Muscle of leg (tissue), 3 donors: ENCODE measurements at regions not wholly inside any gene's neighbourhood (a gene's known extent, or its start where the extent isn't known, plus 50 kb on each side); places are given as distances from the start of the nearest gene placed in this dataset.
A peak's percentile ranks its signal among the peaks of the same experiment; 100 is the strongest.

Experiments
- DNase-seq: peaks from one replicate; pipeline ENCODE4 v3.0.0; 2013
- H3K27ac ChIP-seq: one replicate; pipeline ENCODE4 v1.5.1; 2013; ENCODE audit warnings: mild to moderate bottlenecking, low read length, control low read depth
- H3K27me3 ChIP-seq: one replicate; pipeline ENCODE4 v1.6.1; 2013; ENCODE audit warnings: low read length; ENCODE audit not compliant: control insufficient read depth, insufficient read depth
- H3K36me3 ChIP-seq: one replicate; pipeline ENCODE4 v1.6.1; 2013; ENCODE audit warnings: low read length; ENCODE audit not compliant: control insufficient read depth, insufficient read depth
- H3K4me1 ChIP-seq: one replicate; pipeline ENCODE4 v1.6.1; 2013; ENCODE audit warnings: low read length; ENCODE audit not compliant: control insufficient read depth, insufficient read depth
- H3K4me3 ChIP-seq: one replicate; pipeline ENCODE4 v1.5.1; 2013; ENCODE audit warnings: low read length, control low read depth
- H3K9me3 ChIP-seq: replicated peaks from 2 replicates; pipeline ENCODE4 v1.6.1; 2013; ENCODE audit warnings: low read depth, low read length; ENCODE audit not compliant: control insufficient read depth
- WGBS: methylation state at CpG from one replicate; pipeline ENCODE4 v1.1.5; 2013; ENCODE audit warnings: missing lambda C conversion rate; ENCODE audit not compliant: insufficient coverage; 5-methylcytosine and 5-hydroxymethylcytosine counted together

GRCh38 chr9:113646946-113647914 lies 183.7 kb downstream of the RGS3 start:
- H3K9me3 ChIP-seq = no peaks in the 10 kb centered on the region
- H3K36me3 ChIP-seq = no peaks in the 10 kb centered on the region
- H3K4me3 ChIP-seq = no peak overlapping the region
- WGBS = 91% methylated on average over 5 of the region's 10 CpGs
- H3K27ac ChIP-seq = no peak overlapping the region
- H3K27me3 ChIP-seq = no peaks in the 10 kb centered on the region
- DNase-seq = no peak
- peaks cover 28% of the 10 kb centered on the region for H3K4me1 ChIP-seq

- Histone ChIP-seq H3K36me3 (no peaks in the 10 kb centered on the region), H3K4me1 (peaks cover 28% of the 10 kb centered on the region), H3K27me3 (no peaks in the 10 kb centered on the region), H3K9me3 (no peaks in the 10 kb centered on the region), H3K27ac (no peak overlapping the region), H3K4me3 (no peak overlapping the region)
- DNase-seq = no peak
- 90% methylated on average over 2 of the region's 2 CpGs for WGBS
These were observed 184.5 kb downstream of the RGS3 start for GRCh38 chr9:113648048-113648447.

DNA sequence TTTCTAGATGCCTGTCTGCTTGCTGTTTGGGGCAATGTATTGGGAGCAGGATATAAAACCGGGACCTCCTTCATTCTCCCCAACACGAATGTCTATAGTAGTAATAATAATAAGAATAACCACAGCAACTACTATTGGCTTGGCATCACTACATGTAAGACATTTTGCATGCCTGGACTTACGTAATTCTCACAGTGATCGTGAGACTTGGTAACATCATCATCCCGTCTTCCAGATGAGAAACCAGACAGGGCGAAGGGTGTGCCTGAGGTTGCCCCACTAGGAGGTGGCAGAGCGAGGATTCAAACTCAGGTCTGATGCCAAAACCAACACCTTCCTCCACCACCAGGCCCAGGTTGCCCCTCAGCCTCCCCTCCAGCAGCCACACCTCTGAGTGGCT lies 185.1 kb downstream of the RGS3 start:
- 86% methylated on average over 5 of the region's 7 CpGs for WGBS
- H3K4me1 ChIP-seq = peaks cover 29% of the 10 kb centered on the region
- no peaks in the 10 kb centered on the region for H3K27me3 ChIP-seq
- no peaks in the 10 kb centered on the region for H3K9me3 ChIP-seq
- H3K4me3 ChIP-seq = no peak overlapping the region
- H3K27ac ChIP-seq = no peak overlapping the region
- no peaks in the 10 kb centered on the region for H3K36me3 ChIP-seq
- DNase-seq = no peak

DNA sequence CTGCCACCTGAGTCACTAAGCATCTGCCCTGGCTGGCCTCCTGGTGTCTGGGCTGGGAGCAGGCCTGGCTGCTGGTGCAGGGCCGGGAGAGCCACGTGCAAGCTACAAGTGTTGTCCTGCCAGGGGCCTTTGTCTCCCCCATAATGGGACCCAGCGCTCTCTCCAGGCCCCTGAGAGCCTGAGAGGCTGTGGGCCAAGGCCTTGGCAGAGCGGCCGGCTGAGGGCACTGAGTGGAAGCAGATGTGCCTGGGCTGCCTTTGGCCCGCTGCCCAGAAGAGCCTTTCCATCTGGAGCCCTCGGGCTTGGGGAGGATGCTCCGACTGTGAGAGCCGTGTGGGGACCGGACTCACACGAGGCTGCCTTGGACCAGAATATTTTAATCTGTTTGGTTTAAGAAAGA lies 185.5 kb downstream of the RGS3 start:
- WGBS = 20% methylated on average over 10 of the region's 11 CpGs
- no peaks in the 10 kb centered on the region for H3K9me3 ChIP-seq
- H3K4me1 ChIP-seq = peaks cover 33% of the 10 kb centered on the region
- peak; percentile 79 for DNase-seq
- H3K36me3 ChIP-seq = no peaks in the 10 kb centered on the region
- H3K4me3 ChIP-seq = no peak overlapping the region
- H3K27ac ChIP-seq = no peak overlapping the region
- H3K27me3 ChIP-seq = no peaks in the 10 kb centered on the region

DNA sequence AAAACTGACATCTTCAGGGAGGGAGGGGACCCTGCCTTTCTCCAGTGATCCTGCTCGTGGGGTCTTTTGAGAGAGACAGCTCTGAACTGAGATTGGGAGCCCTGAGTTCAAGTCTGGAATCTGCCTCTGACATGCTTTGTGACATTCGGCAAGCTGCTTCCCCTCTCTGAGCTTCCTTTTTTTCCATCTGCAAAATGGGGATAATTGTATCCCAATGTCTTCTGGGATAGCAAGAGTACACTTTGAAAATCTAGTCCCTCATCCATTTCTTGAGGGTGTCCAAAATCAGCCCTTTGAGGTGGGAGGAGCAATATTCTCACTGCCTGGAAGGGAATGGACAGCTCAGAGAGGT lies 186.3 kb downstream of the RGS3 start:
- H3K27me3 ChIP-seq = no peaks in the 10 kb centered on the region
- H3K9me3 ChIP-seq = no peaks in the 10 kb centered on the region
- no peaks in the 10 kb centered on the region for H3K36me3 ChIP-seq
- H3K27ac ChIP-seq = no peak overlapping the region
- no CpG with 5 or more reads among the region's 2 CpGs for WGBS
- no peak for DNase-seq
- H3K4me3 ChIP-seq = no peak overlapping the region
- H3K4me1 ChIP-seq = peaks cover 41% of the 10 kb centered on the region

DNA sequence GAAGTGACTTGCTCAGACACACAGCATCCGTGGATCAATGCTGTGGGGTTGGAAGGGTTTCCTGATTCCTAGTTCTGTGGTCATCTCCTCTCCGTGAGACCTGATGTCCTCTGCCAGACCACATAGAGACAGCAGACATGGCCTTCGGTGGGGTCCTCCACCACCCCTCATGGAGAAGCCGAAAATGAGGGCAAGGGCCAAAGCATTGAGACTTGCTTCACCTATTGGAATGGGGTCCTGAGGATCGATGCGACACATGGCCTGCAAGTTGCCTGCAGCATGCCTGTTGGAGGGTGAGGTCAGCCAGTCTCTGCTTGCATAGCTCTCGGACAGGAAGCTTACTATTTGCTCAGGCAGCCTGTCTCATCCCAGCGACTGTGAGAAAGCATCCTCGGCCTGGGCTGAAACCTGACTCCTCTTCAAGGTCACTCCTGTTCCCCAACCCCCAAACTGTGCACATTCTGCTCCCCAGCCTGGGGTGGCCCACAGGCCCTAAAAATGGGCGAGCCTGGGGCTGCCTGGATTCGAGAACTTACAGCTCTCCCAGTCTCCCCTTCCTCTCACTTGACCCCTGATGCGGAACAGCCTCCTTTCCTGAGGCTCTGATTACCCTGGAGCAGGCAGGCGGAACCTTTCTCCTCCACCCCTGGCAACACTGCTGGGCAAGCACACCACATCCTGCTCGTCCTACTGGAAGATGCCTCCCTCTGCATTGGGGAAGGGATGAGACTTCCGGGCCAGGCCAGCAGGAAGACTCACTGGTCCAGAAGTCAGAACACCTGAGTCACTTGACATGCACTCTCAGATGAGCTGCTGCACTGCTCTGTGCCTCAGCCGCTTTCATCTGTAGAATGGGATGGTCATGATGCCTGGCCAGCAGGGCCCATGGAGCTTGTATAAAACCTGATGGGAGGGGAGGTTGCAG lies 186.9 kb downstream of the RGS3 start:
- H3K9me3 ChIP-seq = no peaks in the 10 kb centered on the region
- DNase-seq = no peak
- H3K4me1 ChIP-seq = peaks cover 46% of the 10 kb centered on the region
- H3K36me3 ChIP-seq = no peaks in the 10 kb centered on the region
- H3K27ac ChIP-seq = no peak overlapping the region
- H3K4me3 ChIP-seq = no peak overlapping the region
- WGBS = 70% methylated on average over 13 of the region's 16 CpGs
- H3K27me3 ChIP-seq = no peaks in the 10 kb centered on the region

- Histone ChIP-seq H3K27me3 (no peaks in the 10 kb centered on the region), H3K9me3 (no peaks in the 10 kb centered on the region), H3K27ac (no peak overlapping the region), H3K4me1 (peaks cover 50% of the 10 kb centered on the region), H3K36me3 (no peaks in the 10 kb centered on the region), H3K4me3 (no peak overlapping the region)
- WGBS = 86% methylated on average over 2 of the region's 3 CpGs
- no peak for DNase-seq
These were observed 188.4 kb downstream of the RGS3 start for GRCh38 chr9:113651896-113652295.

- Histone ChIP-seq H3K9me3 (no peaks in the 10 kb centered on the region), H3K36me3 (no peaks in the 10 kb centered on the region), H3K27me3 (no peaks in the 10 kb centered on the region), H3K4me1 (peaks cover 57% of the 10 kb centered on the region), H3K4me3 (no peak overlapping the region), H3K27ac (no peak overlapping the region)
- no peak for DNase-seq
- WGBS = 87% methylated on average over 4 of the region's 6 CpGs
These were observed 189.0 kb downstream of the RGS3 start for GRCh38 chr9:113652355-113653152.

GRCh38 chr9:113653746-113654604 lies 190.4 kb downstream of the RGS3 start:
- 64% methylated on average over 6 of the region's 11 CpGs for WGBS
- no peak for DNase-seq
- Histone ChIP-seq H3K36me3 (no peaks in the 10 kb centered on the region), H3K27me3 (no peaks in the 10 kb centered on the region), H3K9me3 (no peaks in the 10 kb centered on the region), H3K4me1 (peaks cover 59% of the 10 kb centered on the region), H3K4me3 (no peak overlapping the region), H3K27ac (peak overlapping the region; percentile 81)
